Neural progenitor cell (in vitro differentiated cells): ENCODE measurements at regions not wholly inside any gene's neighbourhood (a gene's known extent, or its start where the extent isn't known, plus 50 kb on each side); places are given as distances from the start of the nearest gene placed in this dataset.

ENCODE experiments used
- DNase-seq: peaks from one replicate; pipeline ENCODE4 v3.0.0-alpha.2; 2016; ENCODE audit warnings: low spot score
- H2AFZ ChIP-seq: fragments of 200-600 bp; sonication (generic); replicated peaks from 2 replicates; pipeline ENCODE4 v1.6.1; 2016; ENCODE audit warnings: antibody characterized with exemption
- H3F3A ChIP-seq: fragments of 200-600 bp; sonication (generic); 2 replicates; pipeline ENCODE4 v1.6.1; 2016; ENCODE audit warnings: antibody characterized with exemption, low read depth
- H3K27ac ChIP-seq: fragments of 200-600 bp; sonication (generic); 2 replicates; pipeline ENCODE4 v1.5.1; 2016; ENCODE audit warnings: mild to moderate bottlenecking
- H3K27me3 ChIP-seq: fragments of 200-600 bp; sonication (generic); 2 replicates; pipeline ENCODE4 v1.6.1; 2016; ENCODE audit warnings: mild to moderate bottlenecking, moderate library complexity
- H3K36me3 ChIP-seq: fragments of 200-600 bp; sonication (generic); 2 replicates; pipeline ENCODE4 v1.5.1; 2016
- H3K4me1 ChIP-seq: fragments of 200-600 bp; sonication (generic); 2 replicates; pipeline ENCODE4 v1.6.1; 2016; ENCODE audit warnings: mixed run types
- H3K4me2 ChIP-seq: fragments of 200-600 bp; sonication (generic); 2 replicates; pipeline ENCODE4 v1.6.1; 2016
- H3K4me3 ChIP-seq: fragments of 200-600 bp; sonication (generic); 2 replicates; pipeline ENCODE4 v1.5.1; 2016
- H3K79me2 ChIP-seq: fragments of 200-600 bp; sonication (generic); 2 replicates; pipeline ENCODE4 v1.6.1; 2016; ENCODE audit warnings: low read depth
- H3K9ac ChIP-seq: fragments of 200-600 bp; sonication (generic); 2 replicates; pipeline ENCODE4 v1.6.1; 2016
- H3K9me3 ChIP-seq: fragments of 200-600 bp; sonication (generic); 2 replicates; pipeline ENCODE4 v1.5.1; 2016; ENCODE audit warnings: low read depth
- H4K20me1 ChIP-seq: fragments of 200-600 bp; sonication (generic); 2 replicates; pipeline ENCODE4 v1.6.1; 2016; ENCODE audit warnings: low read depth
- H3K27ac Mint-ChIP-seq: 3 replicates; pipeline ENCODE4 v1.8.0; 2021; ENCODE audit warnings: mixed read lengths
- H3K27me3 Mint-ChIP-seq: 2 replicates; pipeline ENCODE4 v1.8.0; 2022; ENCODE audit warnings: low read depth, mild to moderate bottlenecking, inconsistent platforms, moderate library complexity, mixed read lengths; ENCODE audit not compliant: insufficient read depth
- H3K36me3 Mint-ChIP-seq: 3 replicates; pipeline ENCODE4 v1.8.0; 2021; ENCODE audit warnings: mixed read lengths
- H3K4me1 Mint-ChIP-seq: 3 replicates; pipeline ENCODE4 v1.8.0; 2021; ENCODE audit warnings: mixed read lengths
- H3K4me3 Mint-ChIP-seq: 3 replicates; pipeline ENCODE4 v1.8.0; 2021; ENCODE audit warnings: mild to moderate bottlenecking, moderate library complexity, mixed read lengths
- H3K9me3 Mint-ChIP-seq: 3 replicates; pipeline ENCODE4 v1.8.0; 2020; ENCODE audit warnings: mixed read lengths
- EZH2 ChIP-seq: fragments of 200-600 bp; sonication (generic); IDR thresholded peaks from 2 replicates; pipeline ENCODE4 v1.6.1; 2017; ENCODE audit warnings: antibody characterized with exemption, mild to moderate bottlenecking, moderate library complexity
- EZH2phosphoT487 ChIP-seq: fragments of 200-600 bp; sonication (generic); IDR thresholded peaks from 2 replicates; pipeline ENCODE4 v1.6.1; 2017; ENCODE audit warnings: antibody characterized with exemption
- TF ChIP-seq, protein P1 (sequence below): fragments of 200-600 bp; sonication (generic); IDR thresholded peaks from 2 replicates; pipeline ENCODE4 v1.5.1; 2017; ENCODE audit warnings: antibody characterized with exemption, mild to moderate bottlenecking

GRCh38 chr21:30048570-30048969, 108.8 kb upstream of the GRIK1 start:
- H3K4me3 ChIP-seq: no peak overlapping the region
- H3K4me1 ChIP-seq: no peaks in the 10 kb centered on the region
- H3K36me3 Mint-ChIP-seq: no peaks in the 10 kb centered on the region
- no peak for DNase-seq
- TF ChIP-seq EZH2phosphoT487: no peak
- TF ChIP-seq, protein P1, sequence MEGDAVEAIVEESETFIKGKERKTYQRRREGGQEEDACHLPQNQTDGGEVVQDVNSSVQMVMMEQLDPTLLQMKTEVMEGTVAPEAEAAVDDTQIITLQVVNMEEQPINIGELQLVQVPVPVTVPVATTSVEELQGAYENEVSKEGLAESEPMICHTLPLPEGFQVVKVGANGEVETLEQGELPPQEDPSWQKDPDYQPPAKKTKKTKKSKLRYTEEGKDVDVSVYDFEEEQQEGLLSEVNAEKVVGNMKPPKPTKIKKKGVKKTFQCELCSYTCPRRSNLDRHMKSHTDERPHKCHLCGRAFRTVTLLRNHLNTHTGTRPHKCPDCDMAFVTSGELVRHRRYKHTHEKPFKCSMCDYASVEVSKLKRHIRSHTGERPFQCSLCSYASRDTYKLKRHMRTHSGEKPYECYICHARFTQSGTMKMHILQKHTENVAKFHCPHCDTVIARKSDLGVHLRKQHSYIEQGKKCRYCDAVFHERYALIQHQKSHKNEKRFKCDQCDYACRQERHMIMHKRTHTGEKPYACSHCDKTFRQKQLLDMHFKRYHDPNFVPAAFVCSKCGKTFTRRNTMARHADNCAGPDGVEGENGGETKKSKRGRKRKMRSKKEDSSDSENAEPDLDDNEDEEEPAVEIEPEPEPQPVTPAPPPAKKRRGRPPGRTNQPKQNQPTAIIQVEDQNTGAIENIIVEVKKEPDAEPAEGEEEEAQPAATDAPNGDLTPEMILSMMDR: no peak
- TF ChIP-seq EZH2: no peak
- no peak overlapping the region for H3K27ac ChIP-seq
- H3K27me3 Mint-ChIP-seq: peaks cover 5% of the 10 kb centered on the region
- H4K20me1 ChIP-seq: no peaks in the 10 kb centered on the region
- H3K4me3 Mint-ChIP-seq: no peak overlapping the region
- no peak overlapping the region for H2AFZ ChIP-seq
- peaks cover 29% of the 10 kb centered on the region for H3K4me1 Mint-ChIP-seq
- no peaks in the 10 kb centered on the region for H3K27me3 ChIP-seq
- H3K9me3 Mint-ChIP-seq: peaks cover 3% of the 10 kb centered on the region
- H3F3A ChIP-seq: no peaks in the 10 kb centered on the region
- H3K27ac Mint-ChIP-seq: no peak overlapping the region
- H3K79me2 ChIP-seq: no peaks in the 10 kb centered on the region
- no peak overlapping the region for H3K4me2 ChIP-seq
- H3K9me3 ChIP-seq: no peaks in the 10 kb centered on the region
- H3K9ac ChIP-seq: no peak overlapping the region
- H3K36me3 ChIP-seq: no peaks in the 10 kb centered on the region

- H4K20me1 ChIP-seq: no peaks in the 10 kb centered on the region
- no peaks in the 10 kb centered on the region for H3K79me2 ChIP-seq
- Mint-ChIP-seq H3K4me1 (peaks cover 4% of the 10 kb centered on the region), H3K9me3 (peaks cover 30% of the 10 kb centered on the region), H3K27ac (no peak overlapping the region), H3K27me3 (peaks cover 2% of the 10 kb centered on the region), H3K4me3 (no peak overlapping the region), H3K36me3 (peaks cover 7% of the 10 kb centered on the region)
- H3K9me3 ChIP-seq: no peaks in the 10 kb centered on the region
- TF ChIP-seq EZH2 (no peak), EZH2phosphoT487 (no peak)
- TF ChIP-seq, protein P1: peak; percentile 97
- no peaks in the 10 kb centered on the region for H3K36me3 ChIP-seq
- H3K4me1 ChIP-seq: no peaks in the 10 kb centered on the region
- no peak overlapping the region for H3K27ac ChIP-seq
- DNase-seq: peak; percentile 31
- no peak overlapping the region for H2AFZ ChIP-seq
- no peaks in the 10 kb centered on the region for H3F3A ChIP-seq
- H3K9ac ChIP-seq: no peak overlapping the region
- H3K4me3 ChIP-seq: no peak overlapping the region
- no peaks in the 10 kb centered on the region for H3K27me3 ChIP-seq
- no peak overlapping the region for H3K4me2 ChIP-seq
Measured at GRCh38 chr21:30044447-30045064, 104.8 kb upstream of the GRIK1 start.

DNA sequence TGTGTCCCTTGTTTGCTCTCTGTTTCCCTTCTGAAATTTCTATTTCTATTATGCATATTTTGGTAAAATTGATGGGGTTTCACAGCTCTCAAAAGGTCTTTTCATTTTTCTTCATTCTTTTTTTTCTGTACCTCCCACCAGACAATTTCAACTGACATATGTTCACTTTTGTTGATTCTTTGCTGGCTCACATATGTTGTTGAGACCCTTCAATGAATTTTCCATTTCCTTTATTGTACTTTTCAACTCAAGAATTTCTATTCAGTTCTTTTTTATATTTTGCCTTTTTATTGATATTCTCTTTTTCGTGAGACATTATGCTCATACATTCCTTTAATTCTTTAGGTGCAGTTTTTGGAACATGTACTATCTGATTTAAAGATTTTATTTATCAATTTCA, 102.6 kb upstream of the GRIK1 start:
- no peaks in the 10 kb centered on the region for H3K9me3 ChIP-seq
- no peak for DNase-seq
- H3K79me2 ChIP-seq: no peaks in the 10 kb centered on the region
- TF ChIP-seq EZH2phosphoT487: no peak
- TF ChIP-seq EZH2: no peak
- TF ChIP-seq, protein P1: no peak
- H3K36me3 ChIP-seq: no peaks in the 10 kb centered on the region
- H3F3A ChIP-seq: no peaks in the 10 kb centered on the region
- no peak overlapping the region for H3K27ac ChIP-seq
- Mint-ChIP-seq H3K9me3 (peaks cover 36% of the 10 kb centered on the region), H3K4me3 (no peak overlapping the region), H3K4me1 (peaks cover 3% of the 10 kb centered on the region), H3K27ac (no peak overlapping the region), H3K36me3 (peaks cover 7% of the 10 kb centered on the region), H3K27me3 (peaks cover 2% of the 10 kb centered on the region)
- H4K20me1 ChIP-seq: no peaks in the 10 kb centered on the region
- no peaks in the 10 kb centered on the region for H3K4me1 ChIP-seq
- no peaks in the 10 kb centered on the region for H3K27me3 ChIP-seq
- H2AFZ ChIP-seq: no peak overlapping the region
- H3K4me2 ChIP-seq: no peak overlapping the region
- no peak overlapping the region for H3K9ac ChIP-seq
- H3K4me3 ChIP-seq: no peak overlapping the region
